PC-9 (cell line): ENCODE measurements at regions not wholly inside any gene's neighbourhood (a gene's known extent, or its start where the extent isn't known, plus 50 kb on each side); places are given as distances from the start of the nearest gene placed in this dataset.

Experiments
- CTCF ChIP-seq: fragments of 200-600 bp; sonication (generic); conservative IDR thresholded peaks from 2 replicates; pipeline ENCODE4 v1.6.1; 2017; ENCODE audit warnings: mixed run types, antibody characterized with exemption, mild to moderate bottlenecking, moderate library complexity
- EZH2 ChIP-seq: fragments of 200-600 bp; sonication (generic); IDR thresholded peaks from 2 replicates; pipeline ENCODE4 v1.8.0; 2017; ENCODE audit warnings: antibody characterized with exemption, low read depth

- TF ChIP-seq CTCF (no peak), EZH2 (no peak)
Observed at GRCh38 chr2:20561637-20562454, 89.1 kb downstream of the HS1BP3 start.
